GM20431 (cell line): ENCODE measurements at regions not wholly inside any gene's neighbourhood (a gene's known extent, or its start where the extent isn't known, plus 50 kb on each side); places are given as distances from the start of the nearest gene placed in this dataset.

Experiments used
- in situ Hi-C: fragments of 300-500 bp; cut with MseI, MboI; formaldehyde crosslinking; loops from one replicate; pipeline ENCODE4 v1.15.0; 2020; ENCODE audit warnings: low sequenced_read_pairs; ENCODE audit not compliant: unreplicated experiment

DNA sequence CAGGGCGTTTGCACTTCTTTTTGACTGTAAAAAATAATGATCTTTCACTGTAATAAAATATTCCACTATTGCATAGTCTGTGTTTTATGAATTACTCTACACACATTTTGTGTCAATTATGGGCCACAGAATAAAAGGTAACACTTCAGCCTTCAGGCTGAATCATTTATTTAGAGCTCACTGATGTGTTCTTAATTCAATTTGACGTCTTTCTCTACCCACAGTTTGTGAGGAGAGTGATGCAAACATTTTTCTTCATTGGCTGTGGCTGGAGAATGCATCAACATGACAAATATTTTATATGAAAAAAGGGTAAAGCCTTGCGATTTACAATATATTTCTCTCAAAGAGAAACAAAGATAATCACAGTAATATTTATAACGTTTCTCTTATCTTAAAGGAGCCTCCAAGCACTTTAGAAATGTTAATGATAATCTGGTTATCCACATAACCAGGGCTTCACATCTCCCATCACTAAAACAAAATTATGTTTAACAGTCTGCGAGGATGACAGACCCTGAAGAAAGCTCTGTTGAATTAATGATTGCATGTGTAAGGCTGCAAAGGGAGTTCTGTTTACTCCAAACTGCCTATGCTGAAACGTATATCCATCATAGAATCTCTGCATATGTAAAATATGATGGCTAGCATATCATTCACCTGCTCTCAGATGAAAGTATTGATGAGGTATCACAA lies 951.3 kb downstream of the ZPLD1 start:
- in situ Hi-C loops = no loop called here

DNA sequence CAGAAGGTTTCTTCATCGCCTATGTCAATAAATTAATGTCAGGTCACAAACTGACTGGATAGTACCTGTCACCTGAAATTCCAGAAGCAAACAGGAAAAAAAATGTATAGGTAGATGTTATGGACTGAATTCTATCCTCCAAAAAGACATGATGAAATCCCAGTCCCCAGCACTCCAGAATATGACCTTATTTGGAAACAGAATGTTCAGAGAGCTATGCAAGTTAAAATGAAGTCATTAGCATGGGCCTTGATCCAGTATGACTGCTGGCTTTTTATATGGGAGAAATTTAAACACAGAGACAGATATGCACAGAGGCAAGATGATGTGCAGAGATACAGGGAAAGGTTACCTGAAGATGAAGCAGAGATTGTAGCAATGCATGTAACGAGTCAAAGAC lies 953.4 kb downstream of the ZPLD1 start:
- in situ Hi-C loops = no loop called here

DNA sequence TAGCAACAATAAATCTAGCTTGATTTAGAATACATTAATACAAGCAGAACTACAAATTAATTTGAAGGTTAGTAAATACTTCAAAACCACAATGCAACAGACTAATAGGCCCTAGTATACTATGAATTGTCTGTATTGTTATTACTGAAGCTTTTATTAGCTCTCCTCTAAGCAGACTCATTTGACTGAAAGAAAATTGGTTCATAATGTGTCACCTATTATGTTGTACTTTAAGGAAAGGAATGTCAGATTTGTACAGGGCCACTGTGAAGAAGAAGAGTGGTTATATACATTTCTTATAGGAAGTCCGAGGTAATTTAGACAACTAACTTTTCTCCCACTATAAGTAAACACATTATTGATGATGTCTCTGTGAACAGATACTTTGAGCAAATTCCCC lies 954.5 kb downstream of the ZPLD1 start:
- in situ Hi-C loops = no loop called here

DNA sequence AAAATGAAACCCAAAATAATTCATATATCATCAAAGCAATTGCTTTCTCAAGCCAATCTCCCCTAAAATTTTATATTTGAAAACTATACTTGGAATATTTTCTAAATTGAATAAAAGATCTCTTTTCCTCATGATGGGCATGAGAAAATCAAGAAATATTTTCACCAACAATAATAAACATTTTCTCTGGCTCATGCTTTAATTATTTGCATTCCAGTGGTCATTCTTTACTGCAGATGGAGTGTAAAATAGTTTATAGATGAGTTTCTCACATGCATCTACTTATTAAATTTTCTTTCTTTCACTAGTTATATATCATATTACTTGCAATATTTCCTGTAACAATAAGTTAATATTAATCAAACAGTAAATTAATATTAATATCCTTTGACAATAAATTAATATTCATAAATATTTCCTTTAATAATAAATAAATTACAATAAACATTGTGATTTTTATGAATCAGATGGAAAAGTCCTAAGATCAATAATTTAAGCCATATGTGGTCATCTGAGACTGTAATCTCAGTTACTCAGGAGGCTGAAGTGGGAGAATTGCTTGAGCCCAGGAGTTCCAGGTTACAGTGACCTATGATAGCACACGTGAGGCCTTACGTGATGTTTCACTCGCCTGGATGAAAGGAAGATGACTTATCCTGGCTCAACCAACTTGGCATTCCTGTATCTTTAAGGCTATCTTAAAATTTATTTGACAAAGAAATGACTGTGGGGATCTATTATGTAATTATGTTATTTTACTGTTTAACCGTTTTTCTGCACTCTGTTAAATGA lies 958.8 kb downstream of the ZPLD1 start:
- in situ Hi-C loops = no loop called here

DNA sequence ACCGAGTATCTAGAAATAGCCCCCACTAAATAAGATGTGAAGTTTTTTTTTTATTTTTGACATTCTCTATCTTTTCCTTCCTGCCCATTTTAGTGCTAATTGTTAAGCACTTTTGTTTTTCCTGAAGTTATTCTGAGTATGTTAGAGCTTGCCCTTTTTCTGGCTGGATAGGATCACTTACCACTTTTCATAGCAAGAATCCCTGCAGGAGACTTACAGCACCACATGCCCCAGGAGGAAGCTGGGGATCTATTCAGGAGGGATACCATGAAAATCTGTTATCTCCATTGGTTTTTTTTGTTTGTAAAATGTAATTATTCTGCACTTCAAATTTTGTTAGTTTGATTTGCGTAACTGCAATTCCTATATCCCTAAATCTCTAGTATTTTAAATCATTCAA lies 968.4 kb downstream of the ZPLD1 start:
- in situ Hi-C loops = no loop called here

DNA sequence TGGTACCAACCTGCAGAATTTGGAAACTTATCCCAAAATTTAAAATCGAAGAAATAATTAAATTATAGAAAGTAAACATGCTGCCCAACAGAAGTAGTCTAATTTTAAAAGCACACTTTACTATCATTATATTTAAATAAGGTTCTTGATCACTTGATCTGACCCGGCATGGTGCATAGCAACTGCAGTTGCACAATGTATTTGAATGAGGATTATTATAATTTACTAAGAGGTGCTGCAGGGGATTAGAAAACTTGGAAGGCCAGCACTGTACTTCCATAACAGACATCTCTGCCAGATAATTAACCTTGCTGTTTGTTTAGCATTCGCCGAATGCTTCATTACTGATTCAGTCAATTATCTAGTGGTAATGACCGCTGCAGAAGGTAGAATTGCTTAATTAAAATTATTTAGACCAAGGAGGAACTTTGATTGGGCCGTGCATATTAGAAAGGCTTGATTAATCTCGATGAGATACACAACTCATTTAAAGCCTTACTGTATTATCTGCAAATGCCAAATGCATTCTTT lies 971.6 kb downstream of the ZPLD1 start:
- in situ Hi-C loops = no loop called here

DNA sequence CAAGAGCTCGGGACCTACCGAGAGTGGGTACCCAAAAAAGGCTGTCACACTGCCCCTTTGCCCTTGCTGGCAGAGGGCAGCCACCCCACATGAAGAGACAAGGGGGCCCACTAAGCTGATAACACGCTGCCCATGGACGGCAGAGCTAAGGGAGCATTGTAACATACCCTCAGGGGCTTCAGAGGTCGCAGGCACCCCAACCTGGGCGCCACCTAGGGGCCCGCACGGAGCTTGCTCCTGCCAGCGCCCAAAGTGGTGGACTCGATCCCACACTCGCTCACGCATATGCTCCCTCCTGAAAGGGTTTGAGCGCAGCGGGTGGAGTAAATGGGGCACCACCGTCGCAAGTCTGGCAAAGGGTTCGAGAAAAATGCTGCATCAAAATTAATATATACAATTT lies 975.4 kb downstream of the ZPLD1 start:
- in situ Hi-C loops = no loop called here

DNA sequence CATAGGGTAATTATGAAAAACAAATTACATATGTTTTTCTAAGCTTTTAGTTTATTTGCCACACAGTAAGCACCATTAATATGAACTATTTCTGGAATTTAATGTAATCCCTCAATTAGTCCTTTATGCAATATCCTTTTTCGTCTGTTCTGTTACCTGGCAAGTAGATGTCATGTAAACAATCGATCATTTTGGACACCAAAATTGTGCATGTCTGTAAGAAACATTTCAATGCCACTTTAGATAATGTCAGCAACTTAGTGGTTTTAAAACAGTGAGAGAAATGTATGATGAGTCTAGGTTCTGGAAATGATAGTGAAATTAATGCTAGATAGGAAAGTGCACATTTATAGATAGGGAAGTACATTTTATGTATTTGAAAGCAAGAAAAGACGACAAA lies 986.6 kb downstream of the ZPLD1 start:
- in situ Hi-C loops = no loop called here

DNA sequence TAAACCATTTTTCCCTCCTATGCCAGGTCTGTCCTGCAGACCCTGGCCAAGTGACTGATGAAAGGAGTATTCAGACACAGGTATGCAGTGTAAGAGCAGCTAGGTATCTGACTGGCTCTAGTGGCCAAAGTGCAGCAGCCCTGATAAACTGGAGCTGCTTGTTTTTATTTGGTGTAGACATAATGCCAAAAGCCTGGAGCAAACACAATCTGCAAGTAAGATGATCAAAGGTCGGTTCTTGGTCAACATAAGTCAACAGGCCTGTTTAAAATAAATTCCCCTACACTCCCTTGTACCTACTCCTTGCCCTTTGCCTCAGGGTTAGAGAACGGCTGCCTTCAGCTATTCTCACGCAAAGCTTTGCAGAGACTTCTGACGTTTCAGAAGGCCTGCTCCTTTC lies 1003.1 kb downstream of the ZPLD1 start:
- in situ Hi-C loops = no loop called here

DNA sequence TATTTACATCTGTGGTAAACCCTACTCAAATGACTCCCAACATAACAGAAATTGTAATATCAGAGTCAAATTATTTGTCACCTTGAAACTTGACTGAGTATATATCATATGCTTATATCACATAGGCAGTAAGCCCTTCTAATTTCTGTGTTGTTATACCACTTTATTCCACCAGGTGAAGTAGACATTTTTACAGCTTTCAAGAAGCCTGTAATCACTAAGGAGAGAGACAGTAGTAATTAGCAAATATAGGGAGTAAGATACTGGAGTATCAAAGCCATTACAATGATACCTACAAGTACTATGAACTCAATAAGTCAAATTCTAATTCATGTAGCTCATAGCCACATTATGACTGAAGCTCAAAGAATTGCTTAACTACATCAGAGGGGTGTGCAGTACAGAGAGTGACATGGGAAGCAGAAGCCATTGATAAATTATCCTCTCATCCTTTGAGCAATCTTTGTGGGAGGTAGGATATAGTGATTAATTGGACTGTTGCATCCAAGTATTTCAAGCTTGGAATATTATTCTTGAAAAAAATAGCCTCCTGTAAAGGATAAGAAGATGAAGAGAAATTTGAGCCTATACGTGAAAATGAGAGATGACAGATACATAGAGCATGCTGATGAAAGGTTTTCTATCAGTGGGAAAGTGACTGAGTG lies 1005.9 kb downstream of the ZPLD1 start:
- in situ Hi-C loops = no loop called here

DNA sequence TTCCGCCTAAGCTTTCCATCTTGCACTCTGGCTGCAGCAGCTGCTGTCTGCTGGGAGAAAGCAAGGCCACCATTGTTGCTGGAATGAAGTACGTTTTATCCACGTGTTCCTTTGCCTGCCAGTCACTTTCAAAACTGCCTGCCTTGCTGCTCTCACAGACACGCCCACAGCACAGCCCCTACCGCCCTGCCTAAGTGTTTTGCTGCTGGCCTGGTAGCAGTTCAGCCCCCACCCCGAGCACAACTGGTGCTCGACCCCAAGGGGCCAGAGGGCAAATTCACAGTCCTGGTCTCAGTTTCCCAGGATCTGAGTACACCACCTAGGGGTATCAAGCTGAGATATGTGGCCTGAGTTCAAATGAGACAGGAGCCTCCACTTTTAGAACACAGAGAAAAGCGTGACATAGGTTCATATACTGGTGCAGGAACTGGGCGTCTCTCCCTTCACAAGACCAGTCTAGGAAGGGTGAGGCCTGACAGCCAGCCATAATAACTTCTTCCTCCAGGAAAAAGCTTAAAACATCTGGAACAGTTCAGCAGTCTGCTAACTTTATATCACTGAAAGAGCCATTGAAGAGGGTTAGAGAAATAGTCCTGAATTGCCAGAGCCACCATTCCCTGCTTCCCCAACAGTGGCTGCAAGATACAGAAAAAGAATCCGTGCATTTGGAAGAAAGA lies 1012.3 kb downstream of the ZPLD1 start:
- in situ Hi-C loops = no loop called here

DNA sequence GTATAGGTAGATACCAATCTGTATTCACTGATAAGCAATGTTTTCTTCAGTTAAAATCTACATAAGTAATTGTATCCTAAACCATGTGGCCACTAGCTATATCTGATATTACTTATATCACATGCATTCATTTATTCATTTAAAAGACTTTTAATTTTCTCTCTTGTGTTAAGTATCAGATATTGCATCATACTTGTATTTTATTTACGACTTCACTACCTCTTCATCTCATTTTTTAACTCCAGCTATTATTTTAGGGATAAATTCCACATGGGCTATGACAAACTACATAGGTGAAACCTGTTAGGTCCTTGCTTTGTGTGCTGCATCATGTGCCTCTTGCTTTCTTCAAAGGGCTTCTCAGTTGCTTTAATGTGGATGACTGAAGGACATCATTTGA lies 1018.3 kb downstream of the ZPLD1 start:
- in situ Hi-C loops = no loop called here

DNA sequence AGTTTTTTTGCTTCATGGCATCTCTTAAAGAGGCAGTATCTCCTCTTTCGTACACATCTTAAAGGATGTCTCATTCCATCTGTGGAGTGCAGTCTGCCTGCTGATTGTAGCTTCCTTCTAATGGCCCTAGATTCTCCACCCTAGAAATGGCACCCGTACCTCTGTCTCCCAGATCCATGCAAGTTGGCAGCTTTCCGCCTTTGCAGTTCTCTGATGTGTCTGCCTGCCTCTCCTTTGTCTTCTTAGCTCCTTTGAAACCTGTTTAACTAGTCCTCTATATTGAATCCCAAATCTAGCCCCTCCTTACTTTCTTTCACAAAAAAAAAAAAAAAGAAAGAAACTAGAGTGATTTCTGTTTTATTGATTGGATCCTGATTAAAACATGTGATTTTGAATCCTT lies 1025.0 kb downstream of the ZPLD1 start:
- in situ Hi-C loops = no loop called here

DNA sequence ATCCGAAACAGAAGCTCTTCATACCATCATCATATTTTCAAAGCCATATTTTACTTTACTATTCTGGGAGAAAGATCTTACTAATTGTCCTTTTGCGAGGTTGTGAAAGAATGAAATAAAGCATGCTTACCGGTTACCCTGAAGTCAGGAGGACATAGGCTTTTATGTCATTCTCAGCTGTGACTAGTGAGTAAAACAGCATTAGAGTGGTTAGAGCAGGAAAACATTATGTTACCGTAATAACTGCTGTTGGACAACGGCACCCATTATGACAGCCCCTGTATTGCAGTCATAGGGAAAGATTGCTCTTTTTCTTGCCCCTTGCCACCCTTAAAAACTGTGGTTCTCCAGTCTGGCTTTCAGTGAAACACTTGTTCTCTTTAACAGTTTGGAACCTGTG lies 1035.7 kb downstream of the ZPLD1 start:
- in situ Hi-C loops = no loop called here

DNA sequence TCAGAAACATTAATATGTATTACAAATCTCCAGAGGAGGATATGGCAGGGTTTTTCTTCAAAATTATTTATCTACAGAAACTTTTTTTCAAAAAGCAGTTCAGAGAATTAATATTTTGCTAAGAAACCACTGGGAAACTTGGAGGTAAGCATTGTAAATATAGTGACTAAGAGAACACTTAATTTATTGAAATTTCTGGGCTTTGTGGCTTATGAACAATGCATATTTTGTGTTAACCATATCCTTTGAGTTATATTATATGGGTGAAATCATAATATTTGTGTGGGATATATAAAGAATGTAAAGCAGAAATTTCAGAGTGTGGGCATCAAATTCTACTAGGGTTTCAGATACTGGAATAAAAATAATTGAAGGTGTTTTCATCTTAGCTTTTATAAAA lies 1059.2 kb downstream of the ZPLD1 start:
- in situ Hi-C loops = no loop called here

DNA sequence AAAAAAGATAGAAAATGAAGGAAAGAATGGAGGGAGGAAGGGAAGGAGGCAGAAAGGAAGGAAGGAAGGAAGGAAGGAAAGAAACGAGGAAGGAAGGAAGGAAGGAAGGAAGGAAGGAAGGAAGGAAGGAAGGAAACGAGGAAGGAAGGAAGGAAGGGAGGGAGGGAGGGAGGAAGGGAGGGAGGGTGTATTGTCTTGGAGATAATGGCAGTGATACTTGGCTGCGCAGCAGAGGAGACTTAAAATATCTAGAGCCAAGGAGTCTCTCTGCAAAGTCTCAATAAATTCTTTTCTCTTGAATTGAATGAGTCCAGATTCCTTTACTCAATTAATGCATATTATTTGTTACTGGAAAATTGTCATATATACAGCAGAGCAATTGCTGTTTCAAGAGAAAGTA lies 1059.7 kb downstream of the ZPLD1 start:
- in situ Hi-C loops = no loop called here

DNA sequence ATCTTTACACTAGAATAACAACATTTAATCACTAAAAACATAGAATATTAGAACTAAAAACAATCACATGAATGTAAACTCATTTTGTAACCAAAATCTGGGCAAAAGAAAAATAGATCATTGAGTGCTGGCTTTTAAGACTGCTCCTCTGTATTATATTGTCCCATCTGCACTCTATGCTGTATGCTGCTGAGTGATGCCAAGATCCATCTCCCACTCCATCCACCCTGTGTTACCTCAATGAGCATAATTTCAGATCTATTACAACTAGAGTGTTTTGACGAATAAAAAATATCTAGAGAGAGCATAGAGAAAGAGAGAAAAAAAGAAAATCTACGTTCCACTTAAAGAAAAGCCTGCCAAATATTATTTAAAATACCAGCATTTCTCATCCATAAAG lies 1060.4 kb downstream of the ZPLD1 start:
- in situ Hi-C loops = no loop called here

DNA sequence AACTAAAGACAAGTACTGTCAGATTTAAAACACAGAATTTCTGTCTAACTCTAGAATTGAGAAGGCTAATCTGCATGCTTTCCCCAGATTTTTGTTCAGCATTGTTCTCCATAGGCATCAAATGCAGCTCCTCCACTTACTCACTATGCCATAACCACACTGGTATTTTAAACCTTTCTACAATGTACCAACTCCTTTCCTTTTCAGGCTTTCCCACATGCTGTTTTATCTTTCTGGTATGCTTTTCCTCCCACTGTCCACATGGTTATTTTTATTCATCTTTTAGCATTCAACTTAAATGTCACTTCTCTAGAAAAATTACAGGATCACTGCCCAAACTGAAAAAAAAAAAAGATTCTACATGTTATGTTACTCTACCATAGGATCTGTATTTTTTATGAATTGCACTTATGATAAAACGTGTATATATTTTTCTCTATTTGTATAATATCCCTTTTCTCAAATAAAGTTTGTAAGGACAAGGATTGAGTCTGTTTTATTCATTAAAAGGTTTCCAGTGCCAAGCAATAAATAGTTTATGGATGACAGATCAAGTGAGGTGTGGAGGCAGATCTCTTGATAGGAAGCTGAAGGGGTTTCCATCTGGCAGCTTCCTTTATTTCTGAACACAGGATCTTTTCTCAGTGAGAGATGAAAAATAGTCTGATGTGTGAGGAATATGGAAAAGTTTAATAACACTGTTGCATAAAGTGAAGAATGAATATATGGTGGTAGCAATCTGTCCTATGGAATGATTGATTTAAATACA lies 1064.5 kb downstream of the ZPLD1 start:
- in situ Hi-C loops = no loop called here

DNA sequence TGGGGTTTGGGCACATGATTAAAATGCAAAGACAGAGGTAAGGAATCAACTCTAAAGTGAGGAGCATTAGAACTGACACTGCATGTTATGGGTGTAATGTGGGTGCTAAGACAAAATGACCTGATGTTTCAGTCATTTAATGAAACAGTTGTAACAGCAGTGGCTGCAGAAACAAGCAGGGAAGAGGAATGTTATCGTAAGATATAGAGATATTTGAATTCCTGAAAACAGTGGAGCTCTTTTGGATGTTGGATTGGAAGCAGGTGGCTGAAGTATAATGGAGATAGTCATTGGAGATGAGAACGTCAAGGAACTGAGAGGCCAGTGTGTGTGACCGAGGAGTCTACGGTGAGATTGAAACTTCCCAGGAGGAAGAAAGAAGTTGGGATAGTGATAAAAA lies 1065.2 kb downstream of the ZPLD1 start:
- in situ Hi-C loops = no loop called here

DNA sequence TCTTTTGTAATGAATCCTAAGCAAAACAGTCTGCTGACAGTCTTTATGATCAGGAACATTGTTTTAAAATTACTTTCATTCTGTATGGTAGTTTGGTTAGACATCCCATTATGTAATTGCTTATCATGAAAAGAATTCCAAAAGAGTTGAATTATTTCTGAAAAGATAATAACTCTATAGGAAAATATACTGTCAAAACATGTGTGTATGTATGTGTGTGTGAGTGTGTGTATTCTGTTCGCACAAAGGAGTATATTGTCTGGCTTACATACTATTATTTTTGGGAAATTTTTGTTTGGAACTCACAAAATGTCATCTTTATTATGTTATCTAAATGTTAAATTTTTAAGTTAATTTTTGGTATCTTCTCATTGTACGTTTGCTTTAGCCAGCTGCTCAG lies 1075.9 kb downstream of the ZPLD1 start:
- in situ Hi-C loops = no loop called here
